ENCODE measurements at regions not wholly inside any gene's neighbourhood (a gene's known extent, or its start where the extent isn't known, plus 50 kb on each side); places are given as distances from the start of the nearest gene placed in this dataset.

GRCh38 chr1:199295107-199295506, 656.3 kb downstream of the PTPRC start:
- no peak for TF ChIP-seq CBFB (IDR thresholded peaks at IDR 0.05; ENCODE audit: low read depth)
- TF ChIP-seq EZH2 (IDR thresholded peaks at IDR 0.05; ENCODE audit: borderline replicate concordance, control insufficient read depth, low read depth, low read length): no peak
